CD14-positive monocyte (primary cell): ENCODE measurements at regions not wholly inside any gene's neighbourhood (a gene's known extent, or its start where the extent isn't known, plus 50 kb on each side); places are given as distances from the start of the nearest gene placed in this dataset.

Experiments used
- DNase-seq, 3 donors: peaks; one replicate each; pipeline ENCODE4 v3.0.0-alpha.2; 2011 to 2022
- H2AFZ ChIP-seq: 2 replicates; pipeline ENCODE4 v1.6.0; 2012; ENCODE audit warnings: mild to moderate bottlenecking, low read depth, low read length, inconsistent platforms; ENCODE audit not compliant: insufficient read depth, poor library complexity, severe bottlenecking
- H3K27ac ChIP-seq, 2 donors: 1 replicate in 1 of 2; 2 replicates in 1 of 2; pipeline ENCODE4 v1.5.1; 2012 to 2013; ENCODE audit warnings: low read length in 2 of 2, control low read depth in 1 of 2, inconsistent platforms in 1 of 2, low read depth in 1 of 2, mild to moderate bottlenecking in 1 of 2
- H3K27me3 ChIP-seq, 2 donors: one replicate each; pipeline versions ENCODE4 v1.6.0 to v1.6.1; 2011 to 2013; ENCODE audit warnings: low read length in 2 of 2; ENCODE audit not compliant: control insufficient read depth in 2 of 2, insufficient read depth in 2 of 2
- H3K36me3 ChIP-seq, 2 donors: replicated peaks in 1 of 2; 1 replicate in 1 of 2; 2 replicates in 1 of 2; pipeline versions ENCODE4 v1.5.1 to v1.6.1; 2012 to 2013; ENCODE audit warnings: low read length in 2 of 2, control low read depth in 1 of 2, inconsistent platforms in 1 of 2, mild to moderate bottlenecking in 1 of 2; ENCODE audit not compliant: insufficient read depth in 2 of 2, control insufficient read depth in 1 of 2
- H3K4me1 ChIP-seq, 2 donors: 1 replicate in 1 of 2; 2 replicates in 1 of 2; pipeline versions ENCODE4 v1.5.1 to v1.6.1; 2012 to 2013; ENCODE audit warnings: low read length in 2 of 2, control low read depth in 1 of 2, inconsistent platforms in 1 of 2, mild to moderate bottlenecking in 1 of 2, moderate library complexity in 1 of 2; ENCODE audit not compliant: insufficient read depth in 2 of 2, control insufficient read depth in 1 of 2
- H3K4me2 ChIP-seq: replicated peaks from 2 replicates; pipeline ENCODE3; 2012; ENCODE audit warnings: low read length, moderate library complexity, mild to moderate bottlenecking; ENCODE audit not compliant: poor library complexity, severe bottlenecking; ENCODE audit errors: extremely low read depth
- H3K4me3 ChIP-seq, 3 experiments: fragments of 200-600 bp in 1 of 3; sonication (generic) in 1 of 3; replicated peaks in 1 of 3; 1 replicate in 2 of 3; 2 replicates in 1 of 3; pipeline ENCODE4 v1.5.1; 2011 to 2013; ENCODE audit warnings: low read length in 3 of 3, mild to moderate bottlenecking in 3 of 3, control low read depth in 2 of 3, low read depth in 2 of 3, inconsistent platforms in 1 of 3, moderate library complexity in 1 of 3
- H3K79me2 ChIP-seq: 2 replicates; pipeline ENCODE4 v1.6.0; 2012; ENCODE audit warnings: mild to moderate bottlenecking, control low read depth, inconsistent platforms, low read length, moderate library complexity; ENCODE audit not compliant: insufficient read depth
- H3K9ac ChIP-seq: 2 replicates; pipeline ENCODE4 v1.6.0; 2017; ENCODE audit warnings: low read length, mild to moderate bottlenecking; ENCODE audit not compliant: insufficient read depth, poor library complexity, severe bottlenecking
- H3K9me3 ChIP-seq, 2 donors: replicated peaks in 1 of 2; 1 replicate in 1 of 2; 2 replicates in 1 of 2; pipeline versions ENCODE4 v1.5.1 to v1.6.1; 2012 to 2013; ENCODE audit warnings: low read length in 2 of 2, control low read depth in 1 of 2; ENCODE audit not compliant: control insufficient read depth in 1 of 2, insufficient read depth in 1 of 2
- H4K20me1 ChIP-seq: 2 replicates; pipeline ENCODE4 v1.6.0; 2012; ENCODE audit warnings: mild to moderate bottlenecking, low read length, control low read depth, moderate library complexity; ENCODE audit not compliant: insufficient read depth
- H3K27ac Mint-ChIP-seq, 7 donors: one replicate each; pipeline ENCODE4 v1.8.0; 2020; ENCODE audit warnings: mild to moderate bottlenecking in 7 of 7, mixed read lengths in 7 of 7, moderate library complexity in 6 of 7, inconsistent platforms in 2 of 7
- H3K27me3 Mint-ChIP-seq, 3 donors: one replicate each; pipeline ENCODE4 v1.8.0; 2021 to 2022; ENCODE audit warnings: low read depth in 3 of 3, mild to moderate bottlenecking in 3 of 3, mixed read lengths in 3 of 3, moderate library complexity in 3 of 3, inconsistent platforms in 1 of 3
- H3K36me3 Mint-ChIP-seq, 2 donors: one replicate each; pipeline ENCODE4 v1.8.0; 2020; ENCODE audit warnings: mixed read lengths in 2 of 2, inconsistent platforms in 1 of 2, mild to moderate bottlenecking in 1 of 2
- H3K4me1 Mint-ChIP-seq: one replicate; pipeline ENCODE4 v1.8.0; 2020; ENCODE audit warnings: mild to moderate bottlenecking, mixed read lengths
- H3K4me3 Mint-ChIP-seq, 2 donors: one replicate each; pipeline ENCODE4 v1.8.0; 2020; ENCODE audit warnings: mild to moderate bottlenecking in 2 of 2, mixed read lengths in 2 of 2, moderate library complexity in 1 of 2
- H3K9me3 Mint-ChIP-seq, 7 donors: one replicate each; pipeline ENCODE4 v1.8.0; 2020 to 2022; ENCODE audit warnings: mixed read lengths in 7 of 7, mild to moderate bottlenecking in 6 of 7, moderate library complexity in 6 of 7, inconsistent platforms in 2 of 7
- CTCF ChIP-seq: fragments of 200-600 bp; IDR thresholded peaks from one replicate; pipeline ENCODE4 v1.8.0; 2022; ENCODE audit warnings: antibody characterized with exemption, mild to moderate bottlenecking
- WGBS: methylation state at CpG from one replicate; pipeline ENCODE4 v1.1.5; 2013; ENCODE audit warnings: missing lambda C conversion rate; ENCODE audit not compliant: insufficient coverage; 5-methylcytosine and 5-hydroxymethylcytosine counted together
- intact Hi-C, 2 donors: fragments of 100-400 bp; cut with micrococcal nuclease; formaldehyde crosslinking; loops; one replicate each; pipeline versions ENCODE4 v1.15.0 to v1.15.1; 2023

- no peak for DNase-seq
- H3K4me3 Mint-ChIP-seq: no peak overlapping the region
- WGBS: 86% methylated on average over 15 of the region's 16 CpGs
Observed at GRCh38 chr19:30116984-30117555, 175.0 kb downstream of the URI1 start.

GRCh38 chr19:30117636-30118145, 175.7 kb downstream of the URI1 start:
- H3K4me2 ChIP-seq: no peak overlapping the region

More at GRCh38 chr19:30116984-30117555, 175.0 kb downstream of the URI1 start:
- H3K27ac Mint-ChIP-seq: no peak overlapping the region
- H3K36me3 Mint-ChIP-seq: no peaks in the 10 kb centered on the region
- H3K27me3 Mint-ChIP-seq: peaks cover 0 to 5% (median 1%) of the 10 kb centered on the region in 3 donors
- TF ChIP-seq CTCF: no peak
- no peaks in the 10 kb centered on the region for H3K4me1 Mint-ChIP-seq
- no peak overlapping the region for H3K4me3 ChIP-seq
- no peak overlapping the region for H3K4me2 ChIP-seq
- H3K9ac ChIP-seq: no peak overlapping the region
- no peaks in the 10 kb centered on the region for H3K79me2 ChIP-seq
- no peaks in the 10 kb centered on the region for H3K4me1 ChIP-seq
- no peak overlapping the region for H3K27ac ChIP-seq
- H3K27me3 ChIP-seq: no peaks in the 10 kb centered on the region
- peaks cover 0 to 4% (median 0%) of the 10 kb centered on the region in 7 donors for H3K9me3 Mint-ChIP-seq
- H2AFZ ChIP-seq: no peak overlapping the region
- no peaks in the 10 kb centered on the region for H3K36me3 ChIP-seq
- no peaks in the 10 kb centered on the region for H3K9me3 ChIP-seq
- no peaks in the 10 kb centered on the region for H4K20me1 ChIP-seq
- intact Hi-C loops: no loop called here

More at GRCh38 chr19:30117636-30118145, 175.7 kb downstream of the URI1 start:
- Histone ChIP-seq H3K27me3 (no peaks in the 10 kb centered on the region), H4K20me1 (no peaks in the 10 kb centered on the region), H3K27ac (no peak overlapping the region), H3K9ac (no peak overlapping the region), H3K4me3 (no peak overlapping the region), H3K9me3 (no peaks in the 10 kb centered on the region), H2AFZ (no peak overlapping the region), H3K36me3 (no peaks in the 10 kb centered on the region), H3K4me1 (no peaks in the 10 kb centered on the region), H3K79me2 (no peaks in the 10 kb centered on the region)
- DNase-seq: no peak
- no peaks in the 10 kb centered on the region for H3K36me3 Mint-ChIP-seq
- no peak for TF ChIP-seq CTCF
- no peak overlapping the region for H3K4me3 Mint-ChIP-seq
- peaks cover 0 to 4% (median 0%) of the 10 kb centered on the region in 7 donors for H3K9me3 Mint-ChIP-seq
- intact Hi-C loops: no loop called here
- H3K27ac Mint-ChIP-seq: no peak overlapping the region
- H3K27me3 Mint-ChIP-seq: peaks cover 0 to 5% (median 0%) of the 10 kb centered on the region in 3 donors
- WGBS: 92% methylated on average over 11 of the region's 12 CpGs
- no peaks in the 10 kb centered on the region for H3K4me1 Mint-ChIP-seq
